C1 segment of cervical spinal cord (tissue), 14 donors: ENCODE measurements at regions not wholly inside any gene's neighbourhood (a gene's known extent, or its start where the extent isn't known, plus 50 kb on each side); places are given as distances from the start of the nearest gene placed in this dataset.
A peak's percentile ranks its signal among the peaks of the same experiment; 100 is the strongest.
"Not testable (repeated sequence)": the region's sequence is repeated elsewhere in the genome, so short reads cannot be mapped to it uniquely, and the experiment has no call there.

Experiments used
- DNase-seq, 14 donors: peaks; one replicate each; lab custom pipeline; 2025; lab: John Stamatoyannopoulos, UW

- no peak for DNase-seq
Measured at GRCh38 chr5:12772276-12772675, 868.0 kb upstream of the CTNND2 start.

- no peak for DNase-seq
Measured at GRCh38 chr5:12759377-12759776, 855.1 kb upstream of the CTNND2 start.

- DNase-seq = no peak
Measured at GRCh38 chr5:12757035-12757434, 852.8 kb upstream of the CTNND2 start.

GRCh38 chr5:12745537-12745936 is 841.3 kb upstream of the CTNND2 start:
- DNase-seq = no peak

- no peak for DNase-seq
Measured at GRCh38 chr5:12743582-12743981, 839.3 kb upstream of the CTNND2 start.

GRCh38 chr5:12730354-12730753 is 826.1 kb upstream of the CTNND2 start:
- no peak for DNase-seq

GRCh38 chr5:12716664-12717063 is 812.4 kb upstream of the CTNND2 start:
- no peak for DNase-seq

- no peak for DNase-seq
Measured at GRCh38 chr5:12707560-12707959, 803.3 kb upstream of the CTNND2 start.

- no peak for DNase-seq
Measured at GRCh38 chr5:12704955-12705354, 800.7 kb upstream of the CTNND2 start.

GRCh38 chr5:12703254-12703653 is 799.0 kb upstream of the CTNND2 start:
- DNase-seq = no peak

- DNase-seq = no peak
Measured at GRCh38 chr5:12695651-12696050, 791.4 kb upstream of the CTNND2 start.

- DNase-seq = no peak
Measured at GRCh38 chr5:12691330-12691729, 787.1 kb upstream of the CTNND2 start.

- no peak for DNase-seq
Measured at GRCh38 chr5:12690361-12690760, 786.1 kb upstream of the CTNND2 start.

GRCh38 chr5:12683249-12683648 is 779.0 kb upstream of the CTNND2 start:
- DNase-seq = no peak

- DNase-seq = no peak
Measured at GRCh38 chr5:12679731-12680130, 775.5 kb upstream of the CTNND2 start.

GRCh38 chr5:12675959-12676358 is 771.7 kb upstream of the CTNND2 start:
- DNase-seq = no peak

GRCh38 chr5:12672141-12672540 is 767.9 kb upstream of the CTNND2 start:
- no peak for DNase-seq

- no peak for DNase-seq
Measured at GRCh38 chr5:12669326-12669725, 765.1 kb upstream of the CTNND2 start.

- no peak for DNase-seq
Measured at GRCh38 chr5:12668564-12668963, 764.3 kb upstream of the CTNND2 start.

GRCh38 chr5:12667818-12668217 is 763.6 kb upstream of the CTNND2 start:
- DNase-seq = not testable (repeated sequence)

GRCh38 chr5:12665772-12666171 is 761.5 kb upstream of the CTNND2 start:
- DNase-seq = not testable (repeated sequence)

- DNase-seq = no peak
Measured at GRCh38 chr5:12662545-12663314, 758.5 kb upstream of the CTNND2 start.

- DNase-seq = peak in 1 of 14 donors; percentile 3
Measured at GRCh38 chr5:12661617-12662370, 757.5 kb upstream of the CTNND2 start.
